Thoracic aorta (tissue), 2 donors: ENCODE measurements at regions not wholly inside any gene's neighbourhood (a gene's known extent, or its start where the extent isn't known, plus 50 kb on each side); places are given as distances from the start of the nearest gene placed in this dataset.

ENCODE experiments used
- ATAC-seq: fragments of 150-250 bp; one replicate; pipeline ENCODE4 v1.8.0; 2017; ENCODE audit warnings: low read depth; ENCODE audit not compliant: insufficient number of reproducible peaks, low FRiP score
- DNase-seq: peaks from one replicate; pipeline ENCODE4 v3.0.0-alpha.2; 2020; ENCODE audit warnings: low spot score
- H3K27ac ChIP-seq, 2 donors: fragments of 200-600 bp; sonication (generic); 1 replicate in 1 of 2; 2 replicates in 1 of 2; pipeline ENCODE4 v1.5.1; 2016; ENCODE audit warnings: mild to moderate bottlenecking in 2 of 2, moderate library complexity in 2 of 2
- H3K27me3 ChIP-seq: fragments of 200-600 bp; sonication (generic); replicated peaks from 2 replicates; pipeline ENCODE4 v1.6.0; 2016; ENCODE audit warnings: mild to moderate bottlenecking; ENCODE audit not compliant: insufficient read depth
- H3K36me3 ChIP-seq: fragments of 200-600 bp; sonication (generic); one replicate; pipeline ENCODE4 v1.5.1; 2016
- H3K4me1 ChIP-seq, 2 donors: fragments of 200-600 bp; sonication (generic); 1 replicate in 1 of 2; 2 replicates in 1 of 2; pipeline versions ENCODE4 v1.5.1 to v1.6.0; 2016; ENCODE audit warnings: low read depth in 2 of 2, mild to moderate bottlenecking in 1 of 2; ENCODE audit not compliant: control insufficient read depth in 1 of 2
- H3K4me3 ChIP-seq: fragments of 200-600 bp; sonication (generic); 2 replicates; pipeline ENCODE4 v1.5.1; 2016; ENCODE audit warnings: mild to moderate bottlenecking
- H3K9me3 ChIP-seq: fragments of 200-600 bp; sonication (generic); 2 replicates; pipeline ENCODE4 v1.5.1; 2016
- CTCF ChIP-seq: fragments of 200-600 bp; sonication (generic); IDR thresholded peaks from one replicate; pipeline ENCODE4 v1.5.1; 2019; ENCODE audit warnings: antibody characterized with exemption

- Histone ChIP-seq H3K27me3 (no peaks in the 10 kb centered on the region), H3K27ac (no peak overlapping the region), H3K4me1 (peaks cover 0 to 16% of the 10 kb centered on the region in 2 donors), H3K9me3 (no peaks in the 10 kb centered on the region), H3K36me3 (no peaks in the 10 kb centered on the region), H3K4me3 (no peak overlapping the region)
- no peak for TF ChIP-seq CTCF
- no peak for ATAC-seq
- DNase-seq = no peak
Measured at GRCh38 chr15:46307746-46308145, 672.9 kb downstream of the SQOR start.

- no peak for DNase-seq
- no peak for ATAC-seq
- Histone ChIP-seq H3K4me3 (no peak overlapping the region), H3K36me3 (no peaks in the 10 kb centered on the region), H3K27ac (no peak overlapping the region), H3K9me3 (no peaks in the 10 kb centered on the region), H3K4me1 (peaks cover 0 to 31% of the 10 kb centered on the region in 2 donors), H3K27me3 (no peaks in the 10 kb centered on the region)
- TF ChIP-seq CTCF = no peak
Measured at GRCh38 chr15:46309914-46310313, 675.1 kb downstream of the SQOR start.

GRCh38 chr15:46312133-46312740 lies 677.4 kb downstream of the SQOR start:
- DNase-seq (peak; percentile 11), ATAC-seq (peak; percentile 58)
- no peaks in the 10 kb centered on the region for H3K36me3 ChIP-seq

GRCh38 chr15:46315434-46315833 lies 680.6 kb downstream of the SQOR start:
- DNase-seq = no peak
- no peak overlapping the region for H3K27ac ChIP-seq
- no peak overlapping the region for H3K4me3 ChIP-seq
- H3K36me3 ChIP-seq = no peaks in the 10 kb centered on the region
- H3K4me1 ChIP-seq = peaks cover 3 to 23% of the 10 kb centered on the region in 2 donors
- no peaks in the 10 kb centered on the region for H3K9me3 ChIP-seq
- TF ChIP-seq CTCF = no peak
- no peaks in the 10 kb centered on the region for H3K27me3 ChIP-seq
- no peak for ATAC-seq

More at GRCh38 chr15:46312133-46312740, 677.4 kb downstream of the SQOR start:
- no peak overlapping the region for H3K27ac ChIP-seq
- no peak overlapping the region for H3K4me3 ChIP-seq
- peak; percentile 92 for TF ChIP-seq CTCF
- no peaks in the 10 kb centered on the region for H3K27me3 ChIP-seq
- H3K9me3 ChIP-seq = no peaks in the 10 kb centered on the region
- peaks cover 3 to 39% of the 10 kb centered on the region in 2 donors for H3K4me1 ChIP-seq

GRCh38 chr15:46316024-46316423 lies 681.2 kb downstream of the SQOR start:
- Histone ChIP-seq H3K4me1 (peaks cover 3 to 23% of the 10 kb centered on the region in 2 donors), H3K9me3 (no peaks in the 10 kb centered on the region)
- ATAC-seq = no peak

More at GRCh38 chr15:46316024-46316423, 681.2 kb downstream of the SQOR start:
- Histone ChIP-seq H3K4me3 (no peak overlapping the region), H3K27me3 (no peaks in the 10 kb centered on the region), H3K27ac (no peak overlapping the region), H3K36me3 (no peaks in the 10 kb centered on the region)
- TF ChIP-seq CTCF = no peak
- no peak for DNase-seq
